Left forelimb (tissue), 1 donor: ENCODE measurements at regions not wholly inside any gene's neighbourhood (a gene's known extent, or its start where the extent isn't known, plus 50 kb on each side); places are given as distances from the start of the nearest gene placed in this dataset.
"Not testable (repeated sequence)": the region's sequence is repeated elsewhere in the genome, so short reads cannot be mapped to it uniquely, and the experiment has no call there.

Source experiments
- DNase-seq: peaks from one replicate; pipeline ENCODE4 v3.0.0-alpha.2; 2018; ENCODE audit warnings: low spot score

DNA sequence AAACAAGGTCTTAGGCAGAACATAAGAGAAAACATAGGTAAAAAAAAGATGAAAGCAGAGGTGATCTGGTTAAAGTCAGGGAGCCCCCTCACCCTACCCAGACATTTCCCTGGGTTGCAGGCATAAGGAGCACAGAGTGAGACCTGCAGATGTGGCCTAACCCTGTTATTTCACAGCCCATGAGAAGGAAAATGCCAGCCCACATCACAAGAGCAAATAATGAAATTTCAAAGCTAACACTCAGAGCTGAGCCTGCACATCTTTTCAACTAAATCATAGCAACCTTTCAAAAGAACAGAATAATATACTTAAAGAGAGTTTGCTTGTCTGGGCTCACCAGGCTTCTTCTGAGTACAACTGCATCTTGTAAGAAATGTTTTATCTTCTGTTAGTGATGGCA, 295.4 kb downstream of the RPAP3 start:
- no peak for DNase-seq

DNA sequence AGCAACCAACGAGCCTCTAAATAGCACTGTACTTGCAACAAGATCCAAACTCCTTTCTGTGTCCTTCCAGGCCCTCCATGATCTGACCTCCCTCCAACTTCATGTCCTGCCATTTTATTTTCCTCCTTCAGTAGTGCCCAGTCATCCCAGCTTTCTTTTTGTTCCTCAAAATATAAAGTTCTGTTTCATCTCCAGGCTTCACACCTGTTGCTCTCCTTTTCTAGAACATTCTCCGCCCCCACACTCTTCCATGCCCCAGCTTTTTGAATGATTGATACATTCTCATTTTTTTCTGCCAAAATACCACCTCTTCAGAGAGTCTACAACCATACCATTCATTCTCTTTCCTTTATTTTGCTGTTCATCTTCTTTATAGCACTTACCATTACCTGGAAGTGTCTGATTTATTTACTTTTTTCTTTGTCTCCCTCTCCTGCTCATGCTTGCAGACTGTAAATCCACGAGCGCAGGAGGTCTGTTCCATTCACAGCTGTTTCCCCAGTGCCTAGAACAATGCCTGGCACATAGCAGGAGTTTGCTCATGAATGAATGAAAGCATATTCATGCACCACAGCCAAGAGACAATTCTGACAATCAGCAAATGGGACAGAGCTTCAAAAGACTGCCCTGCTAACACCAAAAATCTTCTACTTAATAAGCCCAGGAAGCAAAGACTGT, 296.4 kb downstream of the RPAP3 start:
- DNase-seq = no peak

DNA sequence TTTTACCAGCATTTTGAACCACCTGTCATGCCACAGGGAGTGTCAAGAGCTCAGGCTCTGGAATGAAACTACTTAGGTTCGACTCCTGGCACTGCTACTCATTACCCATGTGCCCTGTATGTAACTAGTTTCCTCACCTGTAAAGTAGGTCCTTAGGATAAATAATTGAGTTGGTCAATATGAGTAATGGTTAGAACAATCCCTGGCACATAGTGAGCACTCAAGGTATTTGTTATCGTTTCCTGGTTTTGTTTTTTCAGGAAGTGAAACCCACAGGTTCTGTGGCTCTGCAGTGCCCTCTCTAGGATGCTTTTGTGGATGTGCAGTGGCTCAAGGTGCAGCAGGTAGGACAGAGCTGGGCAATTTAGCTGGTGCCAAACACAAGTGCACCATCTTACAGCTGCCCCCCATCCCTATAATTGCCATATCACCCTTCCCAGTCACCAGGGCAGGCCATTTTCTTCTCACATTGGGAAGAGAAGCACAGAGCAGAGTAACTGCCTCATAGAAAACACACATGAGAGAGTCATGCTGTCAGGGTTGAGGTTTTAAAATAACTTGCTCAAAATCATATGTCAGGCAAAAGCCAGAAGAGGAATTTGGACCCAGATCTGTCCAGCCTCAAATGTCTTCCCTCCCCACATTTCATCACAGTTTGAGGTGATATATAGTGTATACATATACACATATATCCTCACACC, 297.5 kb downstream of the RPAP3 start:
- DNase-seq = no peak

DNA sequence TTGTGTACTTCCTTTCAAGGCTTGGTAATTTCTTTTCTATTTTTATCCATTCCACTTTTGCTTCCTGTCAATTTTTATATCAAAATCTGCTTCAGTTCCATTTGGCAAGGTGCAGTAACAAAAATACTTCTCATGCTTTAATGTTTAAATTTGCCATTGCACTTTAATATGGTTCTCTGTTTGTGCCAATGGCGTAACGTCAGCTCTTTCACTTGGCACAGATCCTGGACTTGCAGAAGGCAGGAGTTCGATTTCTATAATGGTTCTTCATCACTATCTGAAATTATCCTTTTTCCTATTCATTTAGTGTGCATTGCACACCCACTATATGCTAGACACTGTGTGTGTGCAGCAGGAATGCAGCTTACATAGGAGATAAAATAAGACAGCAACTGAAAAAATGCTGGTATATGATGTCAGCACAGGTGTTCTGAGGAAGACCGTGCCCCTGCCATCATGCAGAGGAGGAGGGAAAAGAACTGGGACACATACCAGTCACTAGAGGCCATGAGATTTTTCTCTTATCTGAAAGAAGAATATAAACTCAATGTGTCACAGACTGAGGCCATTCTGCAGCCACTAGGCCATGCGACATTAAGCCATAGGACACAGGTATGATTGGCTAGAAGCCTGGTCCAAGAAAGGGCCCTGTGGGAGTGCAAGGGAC, 298.2 kb downstream of the RPAP3 start:
- DNase-seq = no peak

DNA sequence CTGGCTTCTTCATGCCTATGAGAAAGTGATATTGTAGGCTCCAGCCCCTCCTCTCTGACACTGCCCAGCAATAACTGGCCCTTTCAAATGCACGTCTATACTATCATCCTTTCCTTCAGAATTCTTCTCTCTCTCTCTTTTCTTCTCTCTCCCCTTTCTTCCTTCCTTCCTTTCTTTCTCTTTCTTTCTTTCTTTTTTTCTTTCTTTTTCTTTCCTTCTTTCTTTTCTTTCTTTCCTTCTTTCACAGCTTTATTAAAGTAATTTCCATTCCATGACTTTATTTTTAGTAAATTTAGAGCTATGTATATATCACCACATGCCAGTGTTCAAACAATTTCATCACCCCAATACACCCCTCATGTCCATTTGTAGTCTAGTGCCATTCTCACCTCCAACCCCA, 302.1 kb downstream of the RPAP3 start:
- DNase-seq = no peak

DNA sequence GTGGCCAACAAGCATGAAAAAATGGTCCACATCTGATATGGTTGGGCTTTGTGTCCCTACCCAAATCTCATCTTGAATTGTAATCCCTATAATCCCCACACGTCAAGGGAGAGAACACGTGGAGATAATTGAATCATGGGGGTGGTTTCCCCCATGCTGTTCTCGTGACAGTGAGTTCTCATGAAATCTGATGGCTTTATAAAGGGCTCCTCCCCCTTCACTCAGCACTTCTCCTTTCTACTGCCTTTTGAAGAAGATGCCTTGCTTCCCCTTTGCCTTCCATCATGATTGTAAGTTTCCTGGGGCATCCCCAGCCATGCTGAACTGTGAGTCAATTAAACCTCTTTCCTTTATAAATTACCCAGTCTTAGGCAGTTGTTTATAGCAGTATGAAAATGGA, 304.6 kb downstream of the RPAP3 start:
- DNase-seq = not testable (repeated sequence)

DNA sequence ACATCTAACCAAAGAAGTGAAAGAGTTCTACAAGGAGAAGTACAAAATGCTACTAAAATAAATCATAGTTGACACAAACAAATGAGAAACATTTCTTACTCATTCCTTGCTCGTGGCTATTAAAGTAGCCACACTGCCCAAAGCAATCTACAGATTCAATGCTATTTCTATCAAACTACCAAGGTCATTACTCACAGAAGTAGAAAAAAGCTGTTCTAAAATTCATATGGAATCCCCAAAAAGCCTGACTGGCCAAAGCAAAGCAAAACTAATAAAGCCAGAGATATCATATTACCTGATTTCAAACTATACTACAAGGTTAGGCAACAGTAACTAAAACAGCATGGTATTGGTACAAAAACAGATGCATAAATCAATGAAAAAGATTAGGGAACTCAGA, 305.6 kb downstream of the RPAP3 start:
- DNase-seq = no peak

DNA sequence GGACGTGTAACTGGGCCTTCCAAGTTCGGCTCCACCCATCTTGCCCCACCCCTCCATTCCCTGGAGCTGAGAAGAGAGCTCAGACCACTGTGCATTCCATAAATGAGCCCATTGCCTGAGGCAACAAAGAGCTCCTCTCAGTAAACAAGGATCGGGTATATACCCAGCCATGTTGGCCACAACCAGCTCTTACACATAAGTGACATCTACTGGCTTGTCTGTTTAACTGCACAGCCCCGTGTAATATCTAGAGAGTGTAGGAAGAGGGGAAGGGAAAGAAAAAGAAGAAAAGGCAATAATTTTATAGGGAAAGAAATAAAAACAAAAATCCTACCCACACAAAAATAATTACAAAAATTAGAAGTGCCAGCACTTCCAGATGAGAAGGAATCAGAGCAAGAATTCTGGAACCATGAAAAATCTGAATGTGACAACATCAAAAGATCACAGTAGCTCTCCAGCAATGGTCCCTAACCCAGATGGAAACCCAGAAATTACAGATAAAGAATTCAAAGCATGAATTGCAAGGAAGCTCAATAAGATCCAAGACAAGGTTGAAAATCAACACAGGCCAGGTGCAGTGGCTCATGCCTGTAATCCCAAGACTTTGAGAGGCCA, 308.1 kb downstream of the RPAP3 start:
- no peak for DNase-seq

DNA sequence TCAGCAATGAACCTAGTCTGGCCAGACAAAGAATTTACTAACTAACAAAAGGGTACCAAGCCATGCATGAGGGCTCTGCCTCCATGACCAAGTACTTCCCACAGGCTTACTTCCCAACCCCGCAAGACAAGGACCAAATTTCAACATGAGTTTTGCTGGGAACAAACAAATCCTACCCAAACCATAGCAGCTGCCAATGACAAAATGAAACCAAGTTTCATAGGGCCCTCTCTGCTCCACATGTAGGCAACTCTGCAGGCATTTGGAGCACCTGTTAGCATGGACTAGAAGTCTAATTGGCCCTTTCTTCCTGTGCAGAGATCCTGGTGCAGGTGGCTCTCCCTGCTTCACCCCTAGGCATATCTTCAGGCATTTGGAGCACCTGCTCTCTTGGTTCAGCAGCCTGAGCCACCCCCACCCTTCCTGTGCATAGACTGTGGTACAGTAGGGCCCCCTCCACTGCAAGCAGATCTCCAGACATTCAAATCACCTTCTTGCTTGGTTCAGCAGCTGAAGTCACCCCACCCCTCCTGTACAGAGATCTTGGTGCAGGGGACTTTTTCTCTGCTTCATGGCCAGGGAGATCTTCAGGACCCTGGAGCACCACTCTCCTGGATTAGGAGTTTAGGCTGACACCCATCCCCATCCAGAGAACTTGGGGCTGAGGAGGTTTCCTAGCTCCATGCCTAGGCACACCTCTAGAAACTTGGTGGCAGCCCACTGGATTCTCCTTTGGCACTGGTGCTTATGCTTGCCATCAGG, 308.7 kb downstream of the RPAP3 start:
- no peak for DNase-seq

DNA sequence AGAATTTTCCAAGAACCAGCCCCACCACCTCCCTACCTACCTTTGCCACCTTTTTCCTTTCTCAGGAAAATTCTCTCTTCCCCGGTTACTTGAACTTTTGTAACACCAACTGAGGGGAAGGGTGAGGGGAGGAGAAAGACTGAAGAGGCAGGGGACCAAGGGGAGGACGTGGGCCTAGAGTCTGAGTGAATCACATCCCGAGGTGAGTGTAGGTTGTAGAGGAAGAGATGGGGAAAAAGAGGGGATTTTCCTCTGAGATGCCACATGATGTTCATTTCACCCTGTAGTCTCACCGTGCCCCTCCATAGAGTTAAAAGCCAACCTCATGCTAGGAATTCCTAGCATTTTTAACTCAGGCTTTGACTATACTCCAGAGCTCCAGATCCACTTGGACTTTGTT, 311.8 kb downstream of the RPAP3 start:
- no peak for DNase-seq

DNA sequence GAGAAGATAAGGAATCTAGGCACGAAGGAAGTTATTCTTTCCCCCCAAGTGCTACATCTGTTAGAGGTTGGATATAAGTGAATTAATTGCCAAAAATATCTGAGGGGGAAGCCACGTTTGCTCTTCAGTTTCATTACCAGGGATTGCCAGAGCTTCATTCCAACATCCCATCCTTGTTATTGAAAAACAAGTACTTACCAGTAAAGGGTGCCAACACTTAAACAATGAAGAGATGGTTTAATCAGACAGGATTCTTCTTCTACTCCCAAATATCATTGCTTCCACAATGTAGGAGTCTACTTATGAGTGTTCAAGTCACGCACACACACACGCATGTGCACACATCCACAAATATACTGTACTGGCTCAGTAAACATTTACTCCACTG, 312.4 kb downstream of the RPAP3 start:
- DNase-seq = no peak

DNA sequence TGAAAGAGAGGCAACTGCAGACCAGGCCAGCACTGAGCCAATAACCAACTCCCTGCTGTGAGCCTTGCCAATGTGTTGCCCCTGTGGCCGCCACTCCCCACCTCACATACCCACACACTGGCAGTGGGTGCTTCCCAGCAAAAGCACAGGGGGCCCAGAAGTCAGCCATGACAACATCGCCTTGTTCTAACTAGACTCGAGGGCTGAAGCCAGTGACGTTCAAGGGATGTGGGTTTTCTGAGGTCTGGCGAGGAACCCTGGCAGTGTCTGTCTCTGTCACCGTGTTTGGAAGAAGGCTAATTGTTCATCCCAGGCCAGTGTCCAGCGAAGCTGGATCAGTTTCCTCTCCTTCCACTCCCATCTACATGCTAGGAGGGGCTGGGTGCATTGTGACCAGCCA, 311.8 kb upstream of the AMIGO2 start:
- no peak for DNase-seq

DNA sequence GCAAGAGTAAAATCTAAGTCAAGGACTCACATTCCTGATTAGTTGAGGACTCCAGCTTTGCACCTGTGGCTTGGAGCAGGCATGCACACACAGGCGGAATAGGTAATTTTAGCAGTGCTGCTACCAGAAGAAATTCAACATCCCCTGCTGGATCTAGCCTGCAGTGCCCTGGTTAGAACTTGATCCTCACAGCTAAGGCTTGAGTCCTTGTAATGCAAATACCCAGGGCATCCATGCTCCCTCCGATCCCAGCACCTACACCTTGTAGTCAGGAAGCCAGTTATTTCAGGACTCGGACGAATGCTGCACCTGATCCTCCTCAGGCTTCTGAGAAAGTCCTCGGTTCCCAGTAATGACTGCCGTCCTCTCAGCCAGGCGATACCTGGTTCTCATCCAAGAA, 309.0 kb upstream of the AMIGO2 start:
- no peak for DNase-seq

DNA sequence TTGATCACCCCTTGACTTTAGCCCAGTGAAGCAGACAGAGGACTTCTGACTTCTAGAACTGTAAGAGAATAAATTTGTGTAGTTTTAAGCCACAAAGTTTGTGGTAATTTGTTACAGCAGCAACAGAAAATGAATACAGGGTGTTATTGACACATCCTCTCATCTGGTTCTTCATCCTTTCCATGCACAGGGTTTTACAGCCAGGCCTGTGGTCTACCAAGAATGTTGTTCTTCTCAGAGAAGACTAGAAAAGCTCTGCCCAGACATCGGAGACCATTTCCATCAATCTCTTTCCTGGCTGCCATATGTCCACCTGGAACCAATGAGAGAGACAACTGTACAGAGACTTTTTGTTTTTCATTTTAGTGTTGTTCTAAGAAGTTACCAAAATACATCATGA, 308.2 kb upstream of the AMIGO2 start:
- DNase-seq = no peak

DNA sequence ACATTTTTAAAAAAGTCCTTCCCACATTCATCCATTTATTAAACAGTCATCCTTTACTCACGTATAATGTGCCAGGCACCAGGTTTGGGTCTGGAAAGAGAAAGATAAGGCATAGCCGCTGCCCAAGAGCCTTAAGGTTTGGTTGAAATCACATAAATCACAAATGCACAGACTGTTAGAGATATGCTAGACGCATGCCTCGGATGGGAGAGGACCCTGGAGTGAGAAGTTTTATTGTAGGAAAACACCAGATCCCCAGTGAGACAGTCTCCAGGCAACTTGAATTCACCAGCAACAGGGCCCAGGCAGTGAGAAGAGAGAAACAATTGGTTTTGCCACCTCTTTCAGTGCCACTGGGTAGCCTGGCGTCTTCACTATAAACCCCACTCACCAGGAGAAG, 305.9 kb upstream of the AMIGO2 start:
- DNase-seq = no peak

DNA sequence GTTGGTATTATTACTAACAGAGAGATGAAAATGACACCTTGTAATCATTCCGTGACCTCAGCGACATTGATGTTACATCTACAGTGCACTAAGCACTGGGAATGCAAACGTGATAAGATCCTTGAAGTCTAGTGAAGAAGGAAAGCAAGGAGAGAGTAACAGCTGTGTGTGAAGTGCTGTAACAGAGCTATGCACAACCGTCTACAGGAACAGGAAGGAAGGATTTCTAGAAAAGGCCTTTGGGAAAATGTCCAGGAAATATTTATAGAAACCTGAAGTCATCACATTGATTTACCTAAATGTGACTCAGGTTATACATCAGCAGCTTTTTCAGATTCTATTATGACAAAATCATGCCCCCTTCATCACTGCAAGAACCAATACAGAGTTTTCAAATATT, 304.2 kb upstream of the AMIGO2 start:
- no peak for DNase-seq

DNA sequence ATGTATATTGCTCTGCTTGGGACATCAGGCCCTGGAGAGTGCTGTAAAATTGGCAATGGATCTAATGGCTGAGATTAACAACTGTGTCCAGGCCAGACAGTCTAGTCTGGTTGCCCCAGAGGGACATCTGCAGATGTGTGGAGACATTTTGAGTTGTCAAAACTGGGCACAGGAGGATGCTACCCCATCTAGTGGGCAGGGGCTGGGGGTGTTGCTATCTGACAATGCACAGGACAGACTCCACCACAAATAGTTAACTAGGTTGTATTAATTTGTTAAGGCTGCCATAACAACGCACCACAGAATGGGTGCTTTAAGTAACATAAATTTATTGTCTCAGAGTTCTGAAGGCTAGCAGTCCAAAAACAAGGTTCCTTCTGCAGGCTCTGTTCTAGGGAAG, 302.5 kb upstream of the AMIGO2 start:
- no peak for DNase-seq

DNA sequence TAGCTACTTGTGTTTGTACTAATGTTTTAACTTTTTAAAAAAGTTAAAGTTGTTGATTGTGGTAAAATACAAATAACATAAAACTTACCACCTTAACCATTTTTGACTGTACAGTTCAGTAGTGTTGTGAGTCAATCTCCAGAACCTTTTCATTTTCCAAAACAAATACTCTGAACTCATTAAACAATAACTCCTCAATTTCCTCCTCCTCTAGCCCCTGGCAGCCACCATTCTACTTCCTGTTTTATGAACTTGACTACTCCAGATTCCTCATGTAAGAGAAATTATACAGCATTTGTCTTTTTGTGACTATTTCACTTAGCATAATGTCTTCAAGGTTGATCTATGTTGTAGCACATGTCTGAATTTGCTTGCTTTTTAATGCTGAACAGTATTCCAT, 299.1 kb upstream of the AMIGO2 start:
- DNase-seq = no peak

DNA sequence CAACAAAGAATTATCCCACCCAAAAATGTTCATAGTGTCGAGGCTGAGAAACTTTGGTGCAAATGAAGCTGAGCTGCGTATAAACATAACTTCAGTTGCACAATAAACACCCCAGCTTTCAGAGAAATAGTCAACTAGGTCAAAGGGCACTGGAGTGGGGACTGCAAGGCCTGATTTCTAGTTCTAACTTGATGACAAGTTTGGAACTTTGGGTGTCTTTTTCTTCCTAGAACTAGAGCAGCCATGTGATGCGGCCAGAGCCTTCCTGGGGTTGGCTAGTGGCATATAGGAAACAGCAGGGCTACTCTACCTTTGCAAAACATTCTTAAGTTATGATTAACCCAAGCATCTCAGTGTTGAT, 298.4 kb upstream of the AMIGO2 start:
- DNase-seq = no peak

DNA sequence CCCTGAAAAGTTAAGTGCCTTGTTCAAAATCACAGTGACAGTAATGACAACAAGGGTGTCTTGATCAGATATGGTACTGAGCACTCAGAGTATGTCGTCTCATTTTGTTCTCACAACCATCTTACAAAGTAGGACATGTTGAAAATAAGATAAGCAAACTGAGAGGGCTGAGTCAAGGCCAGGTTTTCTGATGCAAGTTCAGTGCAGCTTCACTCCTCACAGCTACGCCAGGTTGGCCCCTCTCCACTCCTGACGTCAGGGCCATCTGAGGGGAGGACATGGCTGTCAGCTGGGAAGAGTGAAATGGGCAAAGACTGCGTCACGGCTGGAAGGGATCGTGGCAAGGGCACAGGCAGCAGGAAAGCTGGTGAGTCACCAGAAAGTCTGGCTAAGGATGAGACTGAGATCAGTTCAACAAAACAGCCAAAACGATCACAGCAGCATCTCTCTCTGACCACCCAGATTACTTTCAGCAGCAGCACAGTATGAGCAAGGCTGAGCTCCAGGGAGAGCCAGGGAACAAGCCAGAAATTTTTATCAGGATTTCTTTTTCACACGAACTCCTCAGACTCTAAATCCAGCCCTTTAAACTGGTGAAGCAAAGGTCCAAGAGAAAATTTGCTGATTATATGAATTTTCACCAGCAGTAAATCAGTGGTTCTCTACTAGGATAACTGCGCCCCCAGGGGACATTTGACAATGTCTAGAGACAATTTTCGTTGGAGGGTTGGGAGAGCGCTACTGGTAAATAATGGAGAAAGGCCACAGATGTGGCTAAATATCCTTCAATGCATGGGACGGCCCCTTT, 297.9 kb upstream of the AMIGO2 start:
- peak; percentile 69 for DNase-seq

DNA sequence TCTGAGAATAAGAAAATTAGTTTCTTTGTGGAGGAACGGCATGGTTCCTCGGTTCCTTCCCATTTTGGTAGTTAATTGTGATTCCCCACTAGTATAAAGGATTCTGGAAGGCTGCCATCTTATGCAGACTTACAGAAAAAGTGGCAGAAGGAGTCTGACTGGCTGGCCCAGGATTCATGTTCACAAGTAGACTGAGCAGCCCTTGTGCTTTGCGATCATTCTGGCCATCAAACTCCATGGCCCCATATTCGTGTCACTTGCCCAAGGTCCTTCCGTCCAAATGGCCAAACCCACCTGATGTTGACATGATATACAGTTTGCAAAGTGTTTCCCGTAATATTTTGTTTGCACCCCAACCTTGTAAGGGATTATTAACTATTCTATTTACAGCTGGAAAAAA, 297.2 kb upstream of the AMIGO2 start:
- no peak for DNase-seq
